Bronchial epithelial cell (primary cell): ENCODE measurements at regions not wholly inside any gene's neighbourhood (a gene's known extent, or its start where the extent isn't known, plus 50 kb on each side); places are given as distances from the start of the nearest gene placed in this dataset.

Source experiments
- DNase-seq: peaks from one replicate; pipeline ENCODE4 v3.0.0-alpha.2; 2010; ENCODE audit warnings: low read depth
- FAIRE-seq: peaks from 2 replicates; lab custom pipeline; 2011; peaks lifted over from hg19 to GRCh38; lab: Jason Lieb, UNC
- H3K27me3 ChIP-seq: 2 replicates; pipeline ENCODE4 v1.5.1; 2011; ENCODE audit warnings: low read length; ENCODE audit not compliant: control insufficient read depth, insufficient read depth
- H3K36me3 ChIP-seq: 2 replicates; pipeline ENCODE4 v1.5.1; 2011; ENCODE audit warnings: low read length; ENCODE audit not compliant: control insufficient read depth, insufficient read depth
- H3K4me3 ChIP-seq: 2 replicates; pipeline ENCODE4 v1.5.1; 2011; ENCODE audit warnings: mild to moderate bottlenecking, low read depth, low read length, control low read depth
- CTCF ChIP-seq: IDR thresholded peaks from 2 replicates; pipeline ENCODE4 v1.5.1; 2011; ENCODE audit warnings: mild to moderate bottlenecking, moderate library complexity, low read length, control low read depth, inconsistent platforms; ENCODE audit not compliant: insufficient read depth, severe bottlenecking

DNA sequence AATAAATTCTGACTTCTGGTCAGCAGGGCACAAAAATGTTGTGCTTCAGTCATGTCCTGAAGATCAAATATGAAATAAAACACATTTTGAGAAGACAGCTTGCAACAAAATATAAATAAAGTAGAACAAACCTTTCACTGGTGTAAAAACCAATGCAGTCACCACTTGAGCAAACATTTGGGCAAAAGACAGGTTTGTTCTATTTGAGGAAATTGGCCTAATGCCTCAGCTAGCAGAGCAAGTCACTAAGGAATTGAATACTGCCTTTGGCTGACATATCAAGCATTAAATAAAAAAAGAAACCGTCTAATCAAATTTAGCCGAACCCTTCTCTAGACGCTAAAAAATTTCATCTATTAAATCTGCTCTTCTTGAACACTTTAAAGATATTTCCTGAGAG lies 475.4 kb upstream of the CNTN3 start:
- Histone ChIP-seq H3K36me3 (no peaks in the 10 kb centered on the region), H3K4me3 (no peak overlapping the region), H3K27me3 (no peaks in the 10 kb centered on the region)
- DNase-seq: no peak
- TF ChIP-seq CTCF: no peak
- no peak for FAIRE-seq

- DNase-seq (no peak), FAIRE-seq (no peak)
- H3K36me3 ChIP-seq: no peaks in the 10 kb centered on the region
- no peak overlapping the region for H3K4me3 ChIP-seq
- no peak for TF ChIP-seq CTCF
- H3K27me3 ChIP-seq: no peaks in the 10 kb centered on the region
Measured at GRCh38 chr3:75101329-75102147, 487.1 kb upstream of the CNTN3 start.

GRCh38 chr3:75110741-75111140 lies 496.3 kb upstream of the CNTN3 start:
- TF ChIP-seq CTCF: no peak
- FAIRE-seq: no peak
- no peaks in the 10 kb centered on the region for H3K36me3 ChIP-seq
- H3K27me3 ChIP-seq: no peaks in the 10 kb centered on the region
- no peak for DNase-seq
- H3K4me3 ChIP-seq: no peak overlapping the region

- TF ChIP-seq CTCF: no peak
- H3K27me3 ChIP-seq: no peaks in the 10 kb centered on the region
- H3K4me3 ChIP-seq: no peak overlapping the region
- no peak for DNase-seq
- no peak for FAIRE-seq
- H3K36me3 ChIP-seq: no peaks in the 10 kb centered on the region
Measured at GRCh38 chr3:75115695-75116094, 501.2 kb upstream of the CNTN3 start.

DNA sequence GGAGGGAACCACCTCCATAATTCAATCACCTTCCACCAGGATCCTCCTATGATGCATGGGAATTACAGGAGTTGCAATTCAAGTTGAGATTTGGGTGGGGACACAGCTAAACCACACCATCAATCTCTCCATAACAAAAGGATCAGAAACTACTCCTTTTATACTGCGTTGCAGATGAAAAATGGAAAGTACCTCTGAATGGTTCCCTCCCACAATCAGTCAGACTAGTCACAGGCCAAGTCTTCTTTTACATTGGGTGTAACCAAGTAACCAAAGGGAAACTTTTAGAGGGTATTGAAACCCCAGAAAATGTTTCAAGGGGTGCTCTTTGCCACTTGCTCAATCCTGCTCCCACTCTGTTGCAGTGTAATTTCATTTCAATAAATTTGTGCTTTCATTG lies 504.3 kb upstream of the CNTN3 start:
- DNase-seq (no peak), FAIRE-seq (no peak)
- TF ChIP-seq CTCF: no peak
- Histone ChIP-seq H3K36me3 (no peaks in the 10 kb centered on the region), H3K27me3 (no peaks in the 10 kb centered on the region), H3K4me3 (no peak overlapping the region)

- H3K27me3 ChIP-seq: no peaks in the 10 kb centered on the region
- TF ChIP-seq CTCF: no peak
- DNase-seq (no peak), FAIRE-seq (no peak)
- no peaks in the 10 kb centered on the region for H3K36me3 ChIP-seq
- no peak overlapping the region for H3K4me3 ChIP-seq
Measured at GRCh38 chr3:75126556-75126955, 512.1 kb upstream of the CNTN3 start.
